GM18498 (cell line): ENCODE measurements at regions not wholly inside any gene's neighbourhood (a gene's known extent, or its start where the extent isn't known, plus 50 kb on each side); places are given as distances from the start of the nearest gene placed in this dataset.
"Not testable (repeated sequence)": the region's sequence is repeated elsewhere in the genome, so short reads cannot be mapped to it uniquely, and the experiment has no call there.

Experiments used
- ATAC-seq: cut with Tn5 transposase; IDR thresholded peaks from one replicate; pipeline ENCODE4 v1.9.1; 2021; ENCODE audit warnings: mild to moderate bottlenecking, moderate library complexity; ENCODE audit not compliant: unreplicated experiment

GRCh38 chr1:31485166-31485565, 72.2 kb downstream of the SERINC2 start:
- ATAC-seq, result no peak

GRCh38 chr1:31487143-31487542, 74.1 kb downstream of the SERINC2 start:
- no peak for ATAC-seq

- ATAC-seq, result no peak
These were observed 74.8 kb downstream of the SERINC2 start for GRCh38 chr1:31487721-31488293.

- no peak for ATAC-seq
These were observed 75.5 kb downstream of the SERINC2 start for GRCh38 chr1:31488528-31488927.

GRCh38 chr1:31489575-31489974, 76.6 kb downstream of the SERINC2 start:
- not testable (repeated sequence) for ATAC-seq

GRCh38 chr1:31490596-31490995, 77.6 kb downstream of the SERINC2 start:
- not testable (repeated sequence) for ATAC-seq

GRCh38 chr1:31495351-31495750, 81.0 kb upstream of the TINAGL1 start:
- ATAC-seq, result not testable (repeated sequence)

GRCh38 chr1:31495770-31496169, 80.5 kb upstream of the TINAGL1 start:
- not testable (repeated sequence) for ATAC-seq

- no peak for ATAC-seq
These were observed 78.7 kb upstream of the TINAGL1 start for GRCh38 chr1:31497601-31498000.

GRCh38 chr1:31498376-31499040, 77.8 kb upstream of the TINAGL1 start:
- no peak for ATAC-seq

GRCh38 chr1:31501505-31501904, 74.8 kb upstream of the TINAGL1 start:
- ATAC-seq, result no peak

- ATAC-seq, result no peak
These were observed 74.1 kb upstream of the TINAGL1 start for GRCh38 chr1:31502253-31502652.

GRCh38 chr1:31502926-31503511, 73.3 kb upstream of the TINAGL1 start:
- no peak for ATAC-seq

- no peak for ATAC-seq
These were observed 72.7 kb upstream of the TINAGL1 start for GRCh38 chr1:31503570-31503969.

GRCh38 chr1:31504001-31504400, 72.3 kb upstream of the TINAGL1 start:
- ATAC-seq, result no peak

GRCh38 chr1:31505911-31506497, 70.3 kb upstream of the TINAGL1 start:
- ATAC-seq, result peak; percentile 45

- ATAC-seq, result no peak
These were observed 69.1 kb upstream of the TINAGL1 start for GRCh38 chr1:31507221-31507620.

GRCh38 chr1:31507676-31508530, 68.4 kb upstream of the TINAGL1 start:
- no peak for ATAC-seq

GRCh38 chr1:31509124-31510072, 66.9 kb upstream of the TINAGL1 start:
- ATAC-seq, result peak; percentile 43

GRCh38 chr1:31510304-31510703, 66.0 kb upstream of the TINAGL1 start:
- ATAC-seq, result no peak
